ENCODE measurements at regions not wholly inside any gene's neighbourhood (a gene's known extent, or its start where the extent isn't known, plus 50 kb on each side); places are given as distances from the start of the nearest gene placed in this dataset.

GRCh38 chr20:60500038-60500701 is 541.9 kb downstream of the CDH26 start:
- TF ChIP-seq EZH2phosphoT487 (IDR thresholded peaks at IDR 0.05) (no peak), CTCF (IDR thresholded peaks at IDR 0.05) (no peak), EZH2 (IDR thresholded peaks at IDR 0.05) (no peak)
- Histone ChIP-seq H3K36me3 (no peaks in the 10 kb centered on the region), H3K9ac (no peak overlapping the region), H3K27me3 (no peaks in the 10 kb centered on the region), H3K4me2 (no peak overlapping the region), H4K20me1 (ENCODE audit: low read depth) (no peaks in the 10 kb centered on the region), H2AFZ (replicated peaks) (no peak overlapping the region), H3F3A (ENCODE audit: low read depth) (peaks cover 13% of the 10 kb centered on the region), H3K9me3 (ENCODE audit: low read depth) (no peaks in the 10 kb centered on the region), H3K27ac (no peak overlapping the region), H3K4me1 (peaks cover 21% of the 10 kb centered on the region), H3K4me3 (no peak overlapping the region), H3K79me2 (ENCODE audit: low read depth) (no peaks in the 10 kb centered on the region)
- peaks cover 2% of the 10 kb centered on the region for H3K9me3 Mint-ChIP-seq
- H3K36me3 Mint-ChIP-seq: no peaks in the 10 kb centered on the region
- DNase-seq (ENCODE audit: low spot score): no peak
- peaks cover 10% of the 10 kb centered on the region for H3K27me3 Mint-ChIP-seq (ENCODE audit: insufficient read depth, low read depth)
- peaks cover 21% of the 10 kb centered on the region for H3K4me1 Mint-ChIP-seq
- no peak overlapping the region for H3K4me3 Mint-ChIP-seq
- no peak overlapping the region for H3K27ac Mint-ChIP-seq

- Histone ChIP-seq H3K9ac (no peak overlapping the region), H3K79me2 (ENCODE audit: low read depth) (no peaks in the 10 kb centered on the region), H3K4me3 (no peak overlapping the region), H3F3A (ENCODE audit: low read depth) (peaks cover 13% of the 10 kb centered on the region), H3K27ac (no peak overlapping the region), H3K27me3 (no peaks in the 10 kb centered on the region), H3K4me2 (no peak overlapping the region), H3K9me3 (ENCODE audit: low read depth) (no peaks in the 10 kb centered on the region), H4K20me1 (ENCODE audit: low read depth) (no peaks in the 10 kb centered on the region), H3K36me3 (no peaks in the 10 kb centered on the region), H2AFZ (replicated peaks) (no peak overlapping the region), H3K4me1 (peaks cover 21% of the 10 kb centered on the region)
- no peaks in the 10 kb centered on the region for H3K9me3 Mint-ChIP-seq
- no peak overlapping the region for H3K4me3 Mint-ChIP-seq
- H3K27me3 Mint-ChIP-seq (ENCODE audit: insufficient read depth, low read depth): peaks cover 10% of the 10 kb centered on the region
- no peak for TF ChIP-seq CTCF (IDR thresholded peaks at IDR 0.05)
- no peak for TF ChIP-seq EZH2phosphoT487 (IDR thresholded peaks at IDR 0.05)
- DNase-seq (ENCODE audit: low spot score): no peak
- no peak overlapping the region for H3K27ac Mint-ChIP-seq
- H3K4me1 Mint-ChIP-seq: peaks cover 15% of the 10 kb centered on the region
- no peaks in the 10 kb centered on the region for H3K36me3 Mint-ChIP-seq
These were observed 542.8 kb downstream of the CDH26 start for GRCh38 chr20:60501048-60501447.

GRCh38 chr20:60502881-60503280 is 544.7 kb downstream of the CDH26 start:
- H3K36me3 ChIP-seq: no peaks in the 10 kb centered on the region
- no peaks in the 10 kb centered on the region for H3K36me3 Mint-ChIP-seq
- H3F3A ChIP-seq (ENCODE audit: low read depth): peaks cover 13% of the 10 kb centered on the region

More at GRCh38 chr20:60502881-60503280, 544.7 kb downstream of the CDH26 start:
- H3K9me3 Mint-ChIP-seq: no peaks in the 10 kb centered on the region
- Histone ChIP-seq H3K27ac (peak overlapping the region; percentile 66), H2AFZ (replicated peaks) (no peak overlapping the region), H3K4me3 (no peak overlapping the region), H3K27me3 (no peaks in the 10 kb centered on the region), H4K20me1 (ENCODE audit: low read depth) (no peaks in the 10 kb centered on the region), H3K79me2 (ENCODE audit: low read depth) (no peaks in the 10 kb centered on the region), H3K9me3 (ENCODE audit: low read depth) (no peaks in the 10 kb centered on the region), H3K9ac (no peak overlapping the region), H3K4me1 (peaks cover 17% of the 10 kb centered on the region), H3K4me2 (peak overlapping the region; percentile 55)
- H3K27ac Mint-ChIP-seq: peak overlapping the region; percentile 65
- H3K4me3 Mint-ChIP-seq: no peak overlapping the region
- TF ChIP-seq CTCF (IDR thresholded peaks at IDR 0.05) (no peak), EZH2 (IDR thresholded peaks at IDR 0.05) (no peak), EZH2phosphoT487 (IDR thresholded peaks at IDR 0.05) (no peak)
- H3K27me3 Mint-ChIP-seq (ENCODE audit: insufficient read depth, low read depth): peaks cover 10% of the 10 kb centered on the region
- H3K4me1 Mint-ChIP-seq: peaks cover 26% of the 10 kb centered on the region
- DNase-seq (ENCODE audit: low spot score): peak; percentile 73
